DOHH2 (cell line): ENCODE measurements at regions not wholly inside any gene's neighbourhood (a gene's known extent, or its start where the extent isn't known, plus 50 kb on each side); places are given as distances from the start of the nearest gene placed in this dataset.

Source experiments
- H3F3A ChIP-seq: fragments of 200-600 bp; sonication (generic), shearing (Covaris generic); 2 replicates; pipeline ENCODE4 v1.6.0; 2016; ENCODE audit warnings: antibody characterized with exemption, mild to moderate bottlenecking; ENCODE audit not compliant: control insufficient read depth, insufficient read depth
- H3K27ac ChIP-seq: fragments of 200-600 bp; sonication (generic); 2 replicates; pipeline ENCODE4 v1.5.1; 2014; ENCODE audit warnings: low read depth, mild to moderate bottlenecking, low read length, moderate library complexity
- H3K27me3 ChIP-seq: fragments of 200-600 bp; sonication (generic); 2 replicates; pipeline ENCODE4 v1.6.1; 2014; ENCODE audit warnings: mild to moderate bottlenecking, low read length, mixed read lengths; ENCODE audit not compliant: control insufficient read depth
- H3K36me3 ChIP-seq: fragments of 200-600 bp; sonication (generic); 2 replicates; pipeline ENCODE4 v1.6.1; 2014; ENCODE audit warnings: mild to moderate bottlenecking, low read length, moderate library complexity, mixed read lengths; ENCODE audit not compliant: control insufficient read depth
- H3K4me1 ChIP-seq: fragments of 200-600 bp; sonication (generic); 2 replicates; pipeline ENCODE4 v1.6.1; 2014; ENCODE audit warnings: mild to moderate bottlenecking, low read length, mixed read lengths; ENCODE audit not compliant: control insufficient read depth
- H3K4me2 ChIP-seq: fragments of 200-600 bp; sonication (generic); 2 replicates; pipeline ENCODE4 v1.6.0; 2014; ENCODE audit warnings: mild to moderate bottlenecking, low read length, moderate library complexity
- H3K4me3 ChIP-seq: fragments of 200-600 bp; sonication (generic); 2 replicates; pipeline ENCODE4 v1.5.1; 2014; ENCODE audit warnings: mild to moderate bottlenecking, low read length, mixed read lengths
- H3K79me2 ChIP-seq: fragments of 200-600 bp; sonication (generic); 2 replicates; pipeline ENCODE4 v1.6.1; 2014; ENCODE audit warnings: mild to moderate bottlenecking, low read length, mixed read lengths; ENCODE audit not compliant: control insufficient read depth
- H3K9me2 ChIP-seq: fragments of 200-600 bp; sonication (generic); replicated peaks from 2 replicates; pipeline ENCODE4 v1.6.1; 2014; ENCODE audit warnings: mild to moderate bottlenecking, low read length, mixed read lengths; ENCODE audit not compliant: control insufficient read depth
- H3K9me3 ChIP-seq: fragments of 200-600 bp; sonication (generic); 2 replicates; pipeline ENCODE4 v1.6.1; 2014; ENCODE audit warnings: antibody characterized with exemption, low read length, mixed read lengths; ENCODE audit not compliant: control insufficient read depth, insufficient read depth
- H4K20me1 ChIP-seq: fragments of 200-600 bp; sonication (generic); 2 replicates; pipeline ENCODE4 v1.6.0; 2014; ENCODE audit warnings: low read depth, mild to moderate bottlenecking, antibody characterized with exemption, low read length, moderate library complexity; ENCODE audit not compliant: control insufficient read depth, insufficient read depth
- EZH2phosphoT487 ChIP-seq: fragments of 200-600 bp; sonication (generic); IDR thresholded peaks from 2 replicates; pipeline ENCODE4 v1.6.1; 2017; ENCODE audit warnings: borderline replicate concordance, mild to moderate bottlenecking, antibody characterized with exemption, low read length, moderate library complexity, mixed read lengths
- TF ChIP-seq, protein P1 (sequence below): fragments of 200-600 bp; sonication (generic); IDR thresholded peaks from one replicate; pipeline ENCODE4 v1.5.1; 2014; ENCODE audit warnings: antibody characterized with exemption, mild to moderate bottlenecking, low read depth, low read length; ENCODE audit not compliant: poor library complexity, severe bottlenecking

DNA sequence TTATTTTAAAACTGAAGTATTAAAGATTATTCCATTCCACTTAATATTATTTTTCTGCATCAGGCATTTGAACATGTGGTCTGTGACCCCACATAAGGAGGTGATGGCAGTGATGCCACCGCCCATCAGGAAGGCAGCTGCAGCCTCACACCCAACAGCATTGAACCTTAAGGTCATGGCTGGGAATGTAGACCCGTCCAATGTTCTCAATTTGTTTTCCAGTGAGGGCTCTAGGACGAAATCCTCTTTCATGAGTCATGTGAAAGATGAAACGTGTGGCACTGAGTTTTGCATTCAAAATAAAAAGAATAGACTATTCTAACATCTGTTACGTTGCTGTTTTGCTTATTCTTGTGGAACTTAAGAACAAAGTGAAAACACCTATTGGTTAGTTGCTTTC lies 74.5 kb upstream of the ANKRD10 start:
- H3K27me3 ChIP-seq = peaks cover 9% of the 10 kb centered on the region; the same call in 1 of the 2 replicates
- no peaks in the 10 kb centered on the region for H3F3A ChIP-seq
- H3K4me2 ChIP-seq = no peak overlapping the region
- no peaks in the 10 kb centered on the region for H3K9me3 ChIP-seq
- H4K20me1 ChIP-seq = no peaks in the 10 kb centered on the region
- no peaks in the 10 kb centered on the region for H3K36me3 ChIP-seq
- no peaks in the 10 kb centered on the region for H3K4me1 ChIP-seq
- no peaks in the 10 kb centered on the region for H3K9me2 ChIP-seq
- no peak for TF ChIP-seq EZH2phosphoT487
- TF ChIP-seq, protein P1, sequence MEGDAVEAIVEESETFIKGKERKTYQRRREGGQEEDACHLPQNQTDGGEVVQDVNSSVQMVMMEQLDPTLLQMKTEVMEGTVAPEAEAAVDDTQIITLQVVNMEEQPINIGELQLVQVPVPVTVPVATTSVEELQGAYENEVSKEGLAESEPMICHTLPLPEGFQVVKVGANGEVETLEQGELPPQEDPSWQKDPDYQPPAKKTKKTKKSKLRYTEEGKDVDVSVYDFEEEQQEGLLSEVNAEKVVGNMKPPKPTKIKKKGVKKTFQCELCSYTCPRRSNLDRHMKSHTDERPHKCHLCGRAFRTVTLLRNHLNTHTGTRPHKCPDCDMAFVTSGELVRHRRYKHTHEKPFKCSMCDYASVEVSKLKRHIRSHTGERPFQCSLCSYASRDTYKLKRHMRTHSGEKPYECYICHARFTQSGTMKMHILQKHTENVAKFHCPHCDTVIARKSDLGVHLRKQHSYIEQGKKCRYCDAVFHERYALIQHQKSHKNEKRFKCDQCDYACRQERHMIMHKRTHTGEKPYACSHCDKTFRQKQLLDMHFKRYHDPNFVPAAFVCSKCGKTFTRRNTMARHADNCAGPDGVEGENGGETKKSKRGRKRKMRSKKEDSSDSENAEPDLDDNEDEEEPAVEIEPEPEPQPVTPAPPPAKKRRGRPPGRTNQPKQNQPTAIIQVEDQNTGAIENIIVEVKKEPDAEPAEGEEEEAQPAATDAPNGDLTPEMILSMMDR = no peak
- no peaks in the 10 kb centered on the region for H3K79me2 ChIP-seq
- no peak overlapping the region for H3K27ac ChIP-seq
- no peak overlapping the region for H3K4me3 ChIP-seq

DNA sequence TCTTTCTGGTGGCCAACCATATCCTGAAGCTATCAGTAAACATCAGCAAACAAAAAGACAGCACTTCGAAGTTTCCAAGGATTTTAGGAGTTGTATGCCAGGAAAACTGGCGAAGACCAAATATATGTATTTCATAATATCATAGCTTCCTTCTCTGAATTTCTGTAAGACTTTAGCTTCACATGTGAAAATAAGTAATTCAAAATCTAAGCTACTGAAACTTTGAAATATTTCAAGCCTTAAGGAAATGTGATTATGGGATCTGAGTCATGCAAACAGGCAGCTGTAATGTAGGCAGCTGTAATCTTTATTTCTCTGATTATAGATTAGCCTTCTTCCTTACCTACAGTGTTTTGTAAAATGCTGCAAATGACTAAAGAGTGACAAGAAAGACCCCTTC lies 70.7 kb upstream of the ANKRD10 start:
- Histone ChIP-seq H3K36me3 (no peaks in the 10 kb centered on the region), H3K27me3 (peaks cover 22% of the 10 kb centered on the region), H3K4me2 (no peak overlapping the region), H3K79me2 (no peaks in the 10 kb centered on the region), H3F3A (no peaks in the 10 kb centered on the region), H3K9me2 (no peaks in the 10 kb centered on the region), H3K4me1 (no peaks in the 10 kb centered on the region), H4K20me1 (no peaks in the 10 kb centered on the region), H3K4me3 (no peak overlapping the region), H3K27ac (no peak overlapping the region), H3K9me3 (no peaks in the 10 kb centered on the region)
- TF ChIP-seq, protein P1 = no peak
- no peak for TF ChIP-seq EZH2phosphoT487

DNA sequence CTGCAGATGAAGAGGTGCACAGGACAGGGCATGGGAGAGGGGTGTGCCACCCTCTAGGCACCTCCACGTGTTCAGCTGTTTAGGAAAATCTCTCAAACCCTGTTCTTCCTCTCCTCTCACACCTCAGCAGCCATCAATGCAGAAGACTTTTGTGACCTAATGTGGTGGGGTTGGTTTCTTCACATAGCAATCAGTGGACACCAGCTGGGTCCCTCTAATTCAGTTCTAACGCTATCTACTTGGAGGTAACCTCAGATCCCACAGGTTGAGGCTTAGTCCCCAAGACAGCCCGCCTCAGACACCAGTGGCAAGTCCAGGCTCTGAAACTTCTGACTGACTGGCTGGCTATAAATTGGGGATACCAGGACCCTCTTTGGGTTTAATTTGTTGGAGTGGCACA lies 69.9 kb upstream of the ANKRD10 start:
- no peaks in the 10 kb centered on the region for H3K9me2 ChIP-seq
- no peaks in the 10 kb centered on the region for H3F3A ChIP-seq
- H3K79me2 ChIP-seq = no peaks in the 10 kb centered on the region
- H3K4me1 ChIP-seq = no peaks in the 10 kb centered on the region
- TF ChIP-seq, protein P1 = no peak
- no peak for TF ChIP-seq EZH2phosphoT487
- H3K4me2 ChIP-seq = no peak overlapping the region
- H3K36me3 ChIP-seq = no peaks in the 10 kb centered on the region
- no peak overlapping the region for H3K27ac ChIP-seq
- no peak overlapping the region for H3K4me3 ChIP-seq
- H3K27me3 ChIP-seq = peaks cover 22% of the 10 kb centered on the region
- H4K20me1 ChIP-seq = no peaks in the 10 kb centered on the region
- no peaks in the 10 kb centered on the region for H3K9me3 ChIP-seq

DNA sequence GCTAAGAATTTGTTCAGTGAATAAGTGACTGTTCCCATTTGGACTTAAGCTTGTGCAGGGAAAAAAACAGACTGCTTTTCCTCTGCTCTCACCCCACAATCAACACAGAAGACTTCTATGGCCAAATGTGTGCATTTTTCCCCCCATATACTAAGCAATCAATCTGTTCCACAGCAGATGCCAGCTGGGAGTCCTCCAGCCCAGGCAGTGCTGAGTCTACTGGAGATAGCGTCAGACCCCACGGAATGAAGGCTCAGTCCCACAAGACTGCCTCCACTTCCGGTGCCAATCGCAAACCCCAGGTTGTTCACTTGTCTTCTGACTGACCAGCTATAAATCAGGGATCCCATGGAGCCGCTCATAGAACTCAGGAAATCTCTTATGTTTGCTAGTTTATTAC lies 69.5 kb upstream of the ANKRD10 start:
- H3K9me2 ChIP-seq = no peaks in the 10 kb centered on the region
- H3K4me3 ChIP-seq = no peak overlapping the region
- no peaks in the 10 kb centered on the region for H3K4me1 ChIP-seq
- H3K36me3 ChIP-seq = no peaks in the 10 kb centered on the region
- no peaks in the 10 kb centered on the region for H3K79me2 ChIP-seq
- no peak for TF ChIP-seq EZH2phosphoT487
- TF ChIP-seq, protein P1 = no peak
- no peaks in the 10 kb centered on the region for H4K20me1 ChIP-seq
- H3K9me3 ChIP-seq = no peaks in the 10 kb centered on the region; the same call in 1 of the 2 replicates
- H3K27ac ChIP-seq = no peak overlapping the region
- H3K4me2 ChIP-seq = no peak overlapping the region
- no peaks in the 10 kb centered on the region for H3F3A ChIP-seq
- peaks cover 22% of the 10 kb centered on the region for H3K27me3 ChIP-seq
